ENCODE measurements at regions not wholly inside any gene's neighbourhood (a gene's known extent, or its start where the extent isn't known, plus 50 kb on each side); places are given as distances from the start of the nearest gene placed in this dataset.

- no peak for FAIRE-seq
- no peak overlapping the region for H3K9ac ChIP-seq (ENCODE audit: low read length)
- Mint-ChIP-seq H3K27ac (ENCODE audit: unreplicated experiment) (no peak overlapping the region), H3K36me3 (ENCODE audit: low read depth, unreplicated experiment) (no peaks in the 10 kb centered on the region), H3K9me3 (ENCODE audit: unreplicated experiment) (no peaks in the 10 kb centered on the region), H3K4me1 (ENCODE audit: low read depth, unreplicated experiment) (no peaks in the 10 kb centered on the region), H3K4me3 (ENCODE audit: unreplicated experiment) (no peak overlapping the region), H3K27me3 (ENCODE audit: low read depth, unreplicated experiment) (peaks cover 9% of the 10 kb centered on the region)
- H3K27ac ChIP-seq (ENCODE audit: low read depth, low read length), result no peak overlapping the region
- no peaks in the 10 kb centered on the region for H3K79me2 ChIP-seq (ENCODE audit: insufficient read depth, low read length)
- H3K36me3 ChIP-seq (ENCODE audit: insufficient read depth, low read length), result no peaks in the 10 kb centered on the region
- no peaks in the 10 kb centered on the region for H3K27me3 ChIP-seq (ENCODE audit: insufficient read depth, low read length)
- H3K4me3 ChIP-seq (ENCODE audit: insufficient read depth, low read depth, low read length), result no peak overlapping the region
- no peak overlapping the region for H2AFZ ChIP-seq (ENCODE audit: low read depth, low read length)
- H3K4me1 ChIP-seq (ENCODE audit: insufficient read depth, low read length), result no peaks in the 10 kb centered on the region
- H4K20me1 ChIP-seq (ENCODE audit: insufficient read depth, low read length), result no peaks in the 10 kb centered on the region
- TF ChIP-seq EZH2 (IDR thresholded peaks at IDR 0.05; ENCODE audit: insufficient read depth, low read length) (no peak), CTCF (IDR thresholded peaks at IDR 0.05; ENCODE audit: insufficient read depth, low read depth, low read length) (no peak)
- no peak overlapping the region for H3K4me2 ChIP-seq (ENCODE audit: low read length)
- no peak for DNase-seq (ENCODE audit: low read depth)
- H3K9me3 ChIP-seq (ENCODE audit: insufficient read depth, low read depth, low read length), result no peaks in the 10 kb centered on the region
Observed at GRCh38 chr4:110396963-110397362, 79.0 kb upstream of the ENPEP start.

- H3K27ac Mint-ChIP-seq (ENCODE audit: unreplicated experiment), result no peak overlapping the region
- Histone ChIP-seq H3K4me3 (ENCODE audit: insufficient read depth, low read depth, low read length) (no peak overlapping the region), H3K79me2 (ENCODE audit: insufficient read depth, low read length) (no peaks in the 10 kb centered on the region), H2AFZ (ENCODE audit: low read depth, low read length) (no peak overlapping the region), H3K9me3 (ENCODE audit: insufficient read depth, low read depth, low read length) (no peaks in the 10 kb centered on the region), H3K4me1 (ENCODE audit: insufficient read depth, low read length) (no peaks in the 10 kb centered on the region), H4K20me1 (ENCODE audit: insufficient read depth, low read length) (no peaks in the 10 kb centered on the region), H3K4me2 (ENCODE audit: low read length) (no peak overlapping the region), H3K36me3 (ENCODE audit: insufficient read depth, low read length) (no peaks in the 10 kb centered on the region), H3K27me3 (ENCODE audit: insufficient read depth, low read length) (no peaks in the 10 kb centered on the region), H3K9ac (ENCODE audit: low read length) (no peak overlapping the region), H3K27ac (ENCODE audit: low read depth, low read length) (no peak overlapping the region)
- H3K27me3 Mint-ChIP-seq (ENCODE audit: low read depth, unreplicated experiment), result peaks cover 9% of the 10 kb centered on the region
- DNase-seq (ENCODE audit: low read depth) (no peak), FAIRE-seq (no peak)
- peaks cover 2% of the 10 kb centered on the region for H3K9me3 Mint-ChIP-seq (ENCODE audit: unreplicated experiment)
- TF ChIP-seq CTCF (IDR thresholded peaks at IDR 0.05; ENCODE audit: insufficient read depth, low read depth, low read length) (no peak), EZH2 (IDR thresholded peaks at IDR 0.05; ENCODE audit: insufficient read depth, low read length) (no peak)
- H3K4me1 Mint-ChIP-seq (ENCODE audit: low read depth, unreplicated experiment), result no peaks in the 10 kb centered on the region
- H3K4me3 Mint-ChIP-seq (ENCODE audit: unreplicated experiment), result no peak overlapping the region
- no peaks in the 10 kb centered on the region for H3K36me3 Mint-ChIP-seq (ENCODE audit: low read depth, unreplicated experiment)
Observed at GRCh38 chr4:110395421-110395820, 80.5 kb upstream of the ENPEP start.

GRCh38 chr4:110394871-110395270 lies 81.1 kb upstream of the ENPEP start:
- peaks cover 9% of the 10 kb centered on the region for H3K27me3 Mint-ChIP-seq (ENCODE audit: low read depth, unreplicated experiment)

More at GRCh38 chr4:110394871-110395270, 81.1 kb upstream of the ENPEP start:
- H3K79me2 ChIP-seq (ENCODE audit: insufficient read depth, low read length), result no peaks in the 10 kb centered on the region
- no peaks in the 10 kb centered on the region for H4K20me1 ChIP-seq (ENCODE audit: insufficient read depth, low read length)
- no peaks in the 10 kb centered on the region for H3K27me3 ChIP-seq (ENCODE audit: insufficient read depth, low read length)
- DNase-seq (ENCODE audit: low read depth), result no peak
- H3K36me3 ChIP-seq (ENCODE audit: insufficient read depth, low read length), result no peaks in the 10 kb centered on the region
- Mint-ChIP-seq H3K9me3 (ENCODE audit: unreplicated experiment) (peaks cover 2% of the 10 kb centered on the region), H3K27ac (ENCODE audit: unreplicated experiment) (no peak overlapping the region), H3K4me1 (ENCODE audit: low read depth, unreplicated experiment) (no peaks in the 10 kb centered on the region), H3K4me3 (ENCODE audit: unreplicated experiment) (no peak overlapping the region), H3K36me3 (ENCODE audit: low read depth, unreplicated experiment) (no peaks in the 10 kb centered on the region)
- no peak overlapping the region for H3K4me2 ChIP-seq (ENCODE audit: low read length)
- H3K9me3 ChIP-seq (ENCODE audit: insufficient read depth, low read depth, low read length), result no peaks in the 10 kb centered on the region
- no peak overlapping the region for H3K9ac ChIP-seq (ENCODE audit: low read length)
- no peak overlapping the region for H3K4me3 ChIP-seq (ENCODE audit: insufficient read depth, low read depth, low read length)
- no peak overlapping the region for H2AFZ ChIP-seq (ENCODE audit: low read depth, low read length)
- no peak overlapping the region for H3K27ac ChIP-seq (ENCODE audit: low read depth, low read length)
- FAIRE-seq, result no peak
- H3K4me1 ChIP-seq (ENCODE audit: insufficient read depth, low read length), result no peaks in the 10 kb centered on the region
- TF ChIP-seq CTCF (IDR thresholded peaks at IDR 0.05; ENCODE audit: insufficient read depth, low read depth, low read length) (no peak), EZH2 (IDR thresholded peaks at IDR 0.05; ENCODE audit: insufficient read depth, low read length) (no peak)

Measured in astrocyte (in vitro differentiated cells and primary cell).